C4-2B (cell line): ENCODE measurements at regions not wholly inside any gene's neighbourhood (a gene's known extent, or its start where the extent isn't known, plus 50 kb on each side); places are given as distances from the start of the nearest gene placed in this dataset.

Experiments used
- CTCF ChIP-seq: fragments of 450-650 bp; conservative IDR thresholded peaks from 2 replicates; pipeline ENCODE4 v1.5.1; 2017; ENCODE audit warnings: mild to moderate bottlenecking
- ZFX ChIP-seq: fragments of 450-650 bp; IDR thresholded peaks from 2 replicates; pipeline ENCODE4 v1.6.1; 2017

- TF ChIP-seq CTCF (no peak), ZFX (no peak)
Observed at GRCh38 chr3:153285982-153286381, 124.0 kb downstream of the RAP2B start.
